Upper lobe of left lung (tissue), 4 donors: ENCODE measurements at regions not wholly inside any gene's neighbourhood (a gene's known extent, or its start where the extent isn't known, plus 50 kb on each side); places are given as distances from the start of the nearest gene placed in this dataset.

Experiments
- POLR2A ChIP-seq, 4 donors: fragments of 450-650 bp; IDR thresholded peaks; one replicate each; pipeline ENCODE4 v1.5.1; 2016 to 2017; ENCODE audit warnings: antibody characterized with exemption in 4 of 4, mild to moderate bottlenecking in 2 of 4
- POLR2AphosphoS5 ChIP-seq, 2 donors: sonication (generic); formaldehyde crosslinking; IDR thresholded peaks; one replicate each; pipeline ENCODE4 v1.5.1; 2017; ENCODE audit warnings: antibody characterized with exemption in 2 of 2
- TF ChIP-seq, protein P1 (sequence below), 6 experiments: fragments of 450-650 bp in 4 of 6; fragments of 200-600 bp in 2 of 6; sonication (generic) in 2 of 6; IDR thresholded peaks; one replicate each; pipeline ENCODE4 v1.5.1; 2016 to 2019; ENCODE audit warnings: antibody characterized with exemption in 6 of 6

DNA sequence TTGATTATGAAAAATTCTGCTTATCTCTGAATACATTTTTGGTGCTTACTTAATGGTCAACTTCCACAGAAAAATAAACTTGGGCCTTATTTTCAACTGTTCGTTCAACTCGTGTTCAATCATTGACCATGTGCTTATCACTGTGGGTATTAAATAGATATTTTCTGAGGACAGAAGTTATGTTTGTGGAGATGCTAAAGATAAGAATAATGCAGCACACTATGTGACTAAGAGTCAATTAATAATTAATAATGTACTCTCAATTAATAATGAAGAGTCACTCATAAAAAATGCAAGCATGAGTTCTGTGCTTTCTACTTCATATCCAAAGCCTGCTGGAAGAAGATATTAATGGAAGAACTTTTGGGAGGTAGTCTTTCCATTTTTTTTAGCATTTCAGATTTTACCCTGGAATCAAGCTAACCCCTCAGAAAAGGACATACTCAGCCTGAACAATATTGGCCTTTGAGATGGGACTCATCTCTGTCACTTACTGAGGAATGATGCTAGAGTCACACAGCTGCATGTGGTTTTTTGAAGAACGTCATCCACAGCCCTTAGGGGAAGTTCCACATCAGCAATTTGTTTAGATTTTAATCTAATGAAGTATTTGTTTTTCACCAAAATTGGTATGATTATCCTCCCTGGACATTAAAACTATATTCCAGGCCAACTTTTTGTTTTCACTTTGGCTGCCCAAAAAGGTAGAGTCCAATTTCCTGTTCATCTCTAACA, 191.9 kb upstream of the CRIM1 start:
- TF ChIP-seq POLR2AphosphoS5 (IDR thresholded peaks at IDR 0.05) (no peak), POLR2A (IDR thresholded peaks at IDR 0.05) (no peak)
- TF ChIP-seq, protein P1, sequence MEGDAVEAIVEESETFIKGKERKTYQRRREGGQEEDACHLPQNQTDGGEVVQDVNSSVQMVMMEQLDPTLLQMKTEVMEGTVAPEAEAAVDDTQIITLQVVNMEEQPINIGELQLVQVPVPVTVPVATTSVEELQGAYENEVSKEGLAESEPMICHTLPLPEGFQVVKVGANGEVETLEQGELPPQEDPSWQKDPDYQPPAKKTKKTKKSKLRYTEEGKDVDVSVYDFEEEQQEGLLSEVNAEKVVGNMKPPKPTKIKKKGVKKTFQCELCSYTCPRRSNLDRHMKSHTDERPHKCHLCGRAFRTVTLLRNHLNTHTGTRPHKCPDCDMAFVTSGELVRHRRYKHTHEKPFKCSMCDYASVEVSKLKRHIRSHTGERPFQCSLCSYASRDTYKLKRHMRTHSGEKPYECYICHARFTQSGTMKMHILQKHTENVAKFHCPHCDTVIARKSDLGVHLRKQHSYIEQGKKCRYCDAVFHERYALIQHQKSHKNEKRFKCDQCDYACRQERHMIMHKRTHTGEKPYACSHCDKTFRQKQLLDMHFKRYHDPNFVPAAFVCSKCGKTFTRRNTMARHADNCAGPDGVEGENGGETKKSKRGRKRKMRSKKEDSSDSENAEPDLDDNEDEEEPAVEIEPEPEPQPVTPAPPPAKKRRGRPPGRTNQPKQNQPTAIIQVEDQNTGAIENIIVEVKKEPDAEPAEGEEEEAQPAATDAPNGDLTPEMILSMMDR (IDR thresholded peaks at IDR 0.05), result no peak
